Trophoblast cell (in vitro differentiated cells and primary cell): ENCODE measurements at regions not wholly inside any gene's neighbourhood (a gene's known extent, or its start where the extent isn't known, plus 50 kb on each side); places are given as distances from the start of the nearest gene placed in this dataset.

ENCODE experiments used
- DNase-seq, 2 donors: peaks; one replicate each; pipeline ENCODE4 v3.0.0-alpha.2; 2016
- H2AFZ ChIP-seq: 2 replicates; pipeline ENCODE4 v1.6.1; 2013; ENCODE audit warnings: low read length, moderate library complexity, mild to moderate bottlenecking; ENCODE audit not compliant: insufficient read depth, poor library complexity
- H2AK5ac ChIP-seq: 2 replicates; pipeline ENCODE4 v1.6.1; 2013; ENCODE audit warnings: mild to moderate bottlenecking, low read length
- H2BK120ac ChIP-seq: 2 replicates; pipeline ENCODE4 v1.6.1; 2013; ENCODE audit warnings: low read length, mild to moderate bottlenecking, moderate library complexity; ENCODE audit not compliant: insufficient read depth, poor library complexity
- H2BK12ac ChIP-seq: 2 replicates; pipeline ENCODE4 v1.6.1; 2013; ENCODE audit warnings: mild to moderate bottlenecking, low read length, moderate library complexity
- H2BK5ac ChIP-seq: 2 replicates; pipeline ENCODE4 v1.6.1; 2013; ENCODE audit warnings: low read length, low read depth, moderate library complexity, mild to moderate bottlenecking; ENCODE audit not compliant: poor library complexity
- H3K14ac ChIP-seq: 2 replicates; pipeline ENCODE4 v1.6.1; 2013; ENCODE audit warnings: mild to moderate bottlenecking, low read length
- H3K18ac ChIP-seq: 2 replicates; pipeline ENCODE4 v1.6.1; 2013; ENCODE audit warnings: mild to moderate bottlenecking, low read length
- H3K23ac ChIP-seq: 2 replicates; pipeline ENCODE4 v1.6.1; 2013; ENCODE audit warnings: low read length
- H3K27ac ChIP-seq: 2 replicates; pipeline ENCODE4 v1.5.1; 2013; ENCODE audit warnings: low read depth, mild to moderate bottlenecking, inconsistent platforms, low read length, moderate library complexity
- H3K27me3 ChIP-seq: 2 replicates; pipeline ENCODE4 v1.6.1; 2013; ENCODE audit warnings: inconsistent platforms, mild to moderate bottlenecking, low read length, moderate library complexity; ENCODE audit not compliant: insufficient read depth
- H3K36me3 ChIP-seq, 2 experiments: 1 replicate in 1 of 2; 2 replicates in 1 of 2; pipeline ENCODE4 v1.6.1; 2013; ENCODE audit warnings: low read length in 2 of 2, mild to moderate bottlenecking in 2 of 2, moderate library complexity in 1 of 2; ENCODE audit not compliant: insufficient read depth in 2 of 2, control insufficient read depth in 1 of 2
- H3K4ac ChIP-seq: 2 replicates; pipeline ENCODE4 v1.6.1; 2013; ENCODE audit warnings: low read depth, mild to moderate bottlenecking, low read length, moderate library complexity
- H3K4me1 ChIP-seq, 2 experiments: 1 replicate in 1 of 2; 2 replicates in 1 of 2; pipeline ENCODE4 v1.6.1; 2013; ENCODE audit warnings: low read length in 2 of 2, mild to moderate bottlenecking in 2 of 2, moderate library complexity in 1 of 2; ENCODE audit not compliant: insufficient read depth in 2 of 2, control insufficient read depth in 1 of 2
- H3K4me2 ChIP-seq: 2 replicates; pipeline ENCODE4 v1.6.1; 2013; ENCODE audit warnings: inconsistent platforms, mild to moderate bottlenecking, low read length, moderate library complexity
- H3K4me3 ChIP-seq: 2 replicates; pipeline ENCODE4 v1.5.1; 2013; ENCODE audit warnings: mild to moderate bottlenecking, low read depth, low read length, inconsistent platforms
- H3K79me1 ChIP-seq: one replicate; pipeline ENCODE4 v1.6.1; 2013; ENCODE audit warnings: low read length
- H3K79me2 ChIP-seq: 2 replicates; pipeline ENCODE4 v1.6.1; 2013; ENCODE audit warnings: low read length, mild to moderate bottlenecking; ENCODE audit not compliant: control insufficient read depth, insufficient read depth, poor library complexity
- H3K9ac ChIP-seq: 2 replicates; pipeline ENCODE4 v1.6.1; 2013; ENCODE audit warnings: mild to moderate bottlenecking, low read length
- H3K9me3 ChIP-seq: 2 replicates; pipeline ENCODE4 v1.6.1; 2013; ENCODE audit warnings: low read depth, mild to moderate bottlenecking, control low read depth, inconsistent platforms, low read length; ENCODE audit not compliant: insufficient read depth
- H4K12ac ChIP-seq: 2 replicates; pipeline ENCODE4 v1.6.1; 2013; ENCODE audit warnings: low read depth, mild to moderate bottlenecking, low read length, moderate library complexity
- H4K8ac ChIP-seq: 2 replicates; pipeline ENCODE4 v1.6.1; 2013; ENCODE audit warnings: low read depth, mild to moderate bottlenecking, low read length, moderate library complexity
- H4K91ac ChIP-seq: one replicate; pipeline ENCODE4 v1.6.1; 2013; ENCODE audit warnings: low read depth, mild to moderate bottlenecking, low read length, moderate library complexity
- WGBS: extraction: QIAGEN DNeasy Blood & Tissue Kit; methylation state at CpG from one replicate; pipeline ENCODE4 v1.1.7; 2013; ENCODE audit warnings: missing lambda C conversion rate; ENCODE audit not compliant: insufficient read length, insufficient coverage; ENCODE audit errors: extremely low coverage; 5-methylcytosine and 5-hydroxymethylcytosine counted together

GRCh38 chr4:188316391-188316790 lies 177.2 kb downstream of the TRIML1 start:
- H4K8ac ChIP-seq = no peak overlapping the region
- WGBS = no CpG with 5 or more reads among the region's 2 CpGs
- no peak overlapping the region for H2BK120ac ChIP-seq
- no peak overlapping the region for H3K18ac ChIP-seq
- H2AK5ac ChIP-seq = no peak overlapping the region
- H3K23ac ChIP-seq = no peak overlapping the region
- no peaks in the 10 kb centered on the region for H3K79me1 ChIP-seq
- no peak overlapping the region for H4K91ac ChIP-seq
- no peak overlapping the region for H3K4me3 ChIP-seq
- H3K79me2 ChIP-seq = no peaks in the 10 kb centered on the region
- H3K14ac ChIP-seq = no peak overlapping the region
- H3K4me2 ChIP-seq = no peak overlapping the region
- H3K27ac ChIP-seq = no peak overlapping the region
- DNase-seq = no peak
- H2BK12ac ChIP-seq = no peak overlapping the region
- H3K9ac ChIP-seq = no peak overlapping the region
- no peak overlapping the region for H3K4ac ChIP-seq
- H2AFZ ChIP-seq = no peak overlapping the region
- no peaks in the 10 kb centered on the region for H3K27me3 ChIP-seq
- H3K36me3 ChIP-seq = no peaks in the 10 kb centered on the region
- no peak overlapping the region for H2BK5ac ChIP-seq
- no peak overlapping the region for H4K12ac ChIP-seq
- H3K9me3 ChIP-seq = no peaks in the 10 kb centered on the region
- no peaks in the 10 kb centered on the region for H3K4me1 ChIP-seq

GRCh38 chr4:188328966-188329365 lies 189.7 kb downstream of the TRIML1 start:
- no CpG with 5 or more reads among the region's 7 CpGs for WGBS
- Histone ChIP-seq H2AFZ (no peak overlapping the region), H3K4me3 (no peak overlapping the region), H3K14ac (no peak overlapping the region), H4K12ac (no peak overlapping the region), H3K18ac (no peak overlapping the region), H3K23ac (no peak overlapping the region), H2BK12ac (no peak overlapping the region), H2AK5ac (no peak overlapping the region), H3K4me2 (no peak overlapping the region), H3K36me3 (no peaks in the 10 kb centered on the region), H3K4ac (no peak overlapping the region), H3K27me3 (no peaks in the 10 kb centered on the region), H3K27ac (peak overlapping the region; percentile 54), H2BK5ac (no peak overlapping the region), H4K91ac (no peak overlapping the region), H3K4me1 (peaks cover 0 to 3% of the 10 kb centered on the region in 2 experiments), H3K9ac (no peak overlapping the region), H3K79me2 (no peaks in the 10 kb centered on the region), H4K8ac (no peak overlapping the region), H2BK120ac (no peak overlapping the region), H3K9me3 (peaks cover 2% of the 10 kb centered on the region), H3K79me1 (no peaks in the 10 kb centered on the region)
- DNase-seq = no peak

- Histone ChIP-seq H3K14ac (no peak overlapping the region), H3K27ac (peak overlapping the region; percentile 54)
- no CpG with 5 or more reads among the region's 4 CpGs for WGBS
Measured at GRCh38 chr4:188329521-188329920, 190.3 kb downstream of the TRIML1 start.

GRCh38 chr4:188332265-188332664 lies 193.0 kb downstream of the TRIML1 start:
- no peak overlapping the region for H3K4me3 ChIP-seq
- no peak overlapping the region for H4K12ac ChIP-seq
- no peak overlapping the region for H3K23ac ChIP-seq
- H2AFZ ChIP-seq = no peak overlapping the region
- H3K4me2 ChIP-seq = no peak overlapping the region
- no peak overlapping the region for H2BK12ac ChIP-seq
- H4K8ac ChIP-seq = no peak overlapping the region
- no peaks in the 10 kb centered on the region for H3K36me3 ChIP-seq
- no peak overlapping the region for H2BK120ac ChIP-seq
- no peak overlapping the region for H3K14ac ChIP-seq
- no peaks in the 10 kb centered on the region for H3K79me1 ChIP-seq
- H2BK5ac ChIP-seq = no peak overlapping the region
- no peak overlapping the region for H3K27ac ChIP-seq
- peaks cover 2% of the 10 kb centered on the region for H3K9me3 ChIP-seq
- H3K79me2 ChIP-seq = no peaks in the 10 kb centered on the region
- DNase-seq = no peak
- no peak overlapping the region for H3K9ac ChIP-seq
- H3K4me1 ChIP-seq = peaks cover 0 to 5% of the 10 kb centered on the region in 2 experiments
- no peak overlapping the region for H3K4ac ChIP-seq
- no peak overlapping the region for H3K18ac ChIP-seq
- no peaks in the 10 kb centered on the region for H3K27me3 ChIP-seq
- no peak overlapping the region for H4K91ac ChIP-seq
- no peak overlapping the region for H2AK5ac ChIP-seq
- no CpG with 5 or more reads among the region's 2 CpGs for WGBS

More at GRCh38 chr4:188329521-188329920, 190.3 kb downstream of the TRIML1 start:
- H3K4ac ChIP-seq = no peak overlapping the region
- no peak overlapping the region for H4K91ac ChIP-seq
- H3K9me3 ChIP-seq = peaks cover 2% of the 10 kb centered on the region
- H3K9ac ChIP-seq = no peak overlapping the region
- DNase-seq = no peak
- no peak overlapping the region for H4K8ac ChIP-seq
- H3K4me3 ChIP-seq = no peak overlapping the region
- no peak overlapping the region for H4K12ac ChIP-seq
- H2AK5ac ChIP-seq = no peak overlapping the region
- H3K79me2 ChIP-seq = no peaks in the 10 kb centered on the region
- no peak overlapping the region for H3K4me2 ChIP-seq
- no peak overlapping the region for H2BK5ac ChIP-seq
- no peaks in the 10 kb centered on the region for H3K79me1 ChIP-seq
- H3K23ac ChIP-seq = no peak overlapping the region
- no peak overlapping the region for H2BK12ac ChIP-seq
- no peaks in the 10 kb centered on the region for H3K27me3 ChIP-seq
- H3K4me1 ChIP-seq = peaks cover 0 to 3% of the 10 kb centered on the region in 2 experiments
- no peak overlapping the region for H2AFZ ChIP-seq
- no peak overlapping the region for H3K18ac ChIP-seq
- H3K36me3 ChIP-seq = no peaks in the 10 kb centered on the region
- H2BK120ac ChIP-seq = no peak overlapping the region
